ENCODE measurements at regions not wholly inside any gene's neighbourhood (a gene's known extent, or its start where the extent isn't known, plus 50 kb on each side); places are given as distances from the start of the nearest gene placed in this dataset.

GRCh38 chr12:14307004-14307403 is 58.5 kb upstream of the ATF7IP start:
- H3K4me3 ChIP-seq (ENCODE audit: low read depth, low read length): no peak overlapping the region
- no peak for TF ChIP-seq CTCF (IDR thresholded peaks at IDR 0.05; ENCODE audit: low read depth, low read length, missing control alignments)
- no peak for DNase-seq (ENCODE audit: low read depth)

DNA sequence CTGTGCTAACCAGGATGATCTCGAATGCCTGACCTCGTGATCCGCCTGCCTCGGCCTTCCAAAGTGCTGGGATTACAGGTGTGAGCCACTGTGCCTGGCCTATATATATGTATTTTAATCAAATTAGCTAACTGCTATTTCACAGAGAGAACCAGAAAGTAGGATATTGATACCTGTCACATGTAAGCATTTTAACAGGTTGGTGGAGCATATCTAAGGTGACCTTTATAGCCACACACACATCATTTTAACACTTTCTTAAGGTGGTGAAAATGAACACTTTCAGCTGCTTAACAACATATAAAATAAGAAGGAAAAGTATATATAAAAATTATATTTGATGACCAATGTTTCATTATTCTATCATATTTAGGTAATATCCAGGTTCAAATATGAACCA is 57.0 kb upstream of the ATF7IP start:
- no peak overlapping the region for H3K4me3 ChIP-seq (ENCODE audit: low read depth, low read length)
- TF ChIP-seq CTCF (IDR thresholded peaks at IDR 0.05; ENCODE audit: low read depth, low read length, missing control alignments): no peak
- DNase-seq (ENCODE audit: low read depth): no peak

- no peak for DNase-seq (ENCODE audit: low read depth)
- no peak for TF ChIP-seq CTCF (IDR thresholded peaks at IDR 0.05; ENCODE audit: low read depth, low read length, missing control alignments)
- no peak overlapping the region for H3K4me3 ChIP-seq (ENCODE audit: low read depth, low read length)
Observed at GRCh38 chr12:14310866-14311265, 54.6 kb upstream of the ATF7IP start.

- no peak overlapping the region for H3K4me3 ChIP-seq (ENCODE audit: low read depth, low read length)
- no peak for DNase-seq (ENCODE audit: low read depth)
- TF ChIP-seq CTCF (IDR thresholded peaks at IDR 0.05; ENCODE audit: low read depth, low read length, missing control alignments): no peak
Observed at GRCh38 chr12:14313379-14314138, 51.9 kb upstream of the ATF7IP start.

DNA sequence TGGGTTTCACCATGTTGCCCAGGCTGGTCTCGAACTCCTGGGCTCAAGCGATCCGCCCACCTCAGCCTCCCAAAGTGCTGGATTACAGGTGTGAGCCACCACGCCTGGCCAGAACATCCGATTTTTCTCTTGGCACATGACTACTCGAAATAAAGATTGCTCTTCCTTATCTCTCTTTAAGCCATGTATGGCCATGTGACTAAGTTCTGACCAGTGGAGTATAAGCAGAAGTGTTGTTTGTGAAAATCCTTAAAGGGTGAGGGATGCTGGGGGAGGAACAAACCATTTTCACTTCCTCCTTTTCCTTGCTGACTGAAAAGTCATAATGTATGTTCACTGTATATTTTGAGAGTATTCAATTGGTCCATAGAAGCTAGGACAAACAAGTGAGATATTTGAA is 50.7 kb upstream of the ATF7IP start:
- no peak for DNase-seq (ENCODE audit: low read depth)
- TF ChIP-seq CTCF (IDR thresholded peaks at IDR 0.05; ENCODE audit: low read depth, low read length, missing control alignments): no peak
- H3K4me3 ChIP-seq (ENCODE audit: low read depth, low read length): no peak overlapping the region

GRCh38 chr12:14315501-14315900 is 50.0 kb upstream of the ATF7IP start:
- no peak overlapping the region for H3K4me3 ChIP-seq (ENCODE audit: low read depth, low read length)
- DNase-seq (ENCODE audit: low read depth): no peak
- no peak for TF ChIP-seq CTCF (IDR thresholded peaks at IDR 0.05; ENCODE audit: low read depth, low read length, missing control alignments)

All from GM12864 (cell line).